Activated CD4-positive, alpha-beta T cell treated with anti-CD3 and anti-CD28 coated beads for 4 hours (primary cell): ENCODE measurements at regions not wholly inside any gene's neighbourhood (a gene's known extent, or its start where the extent isn't known, plus 50 kb on each side); places are given as distances from the start of the nearest gene placed in this dataset.

Source experiments
- DNase-seq, 2 donors: peaks; one replicate each; pipeline ENCODE4 v3.0.0-alpha.2; 2020

- no peak for DNase-seq
Observed at GRCh38 chr12:60257063-60257462, 661.2 kb downstream of the SLC16A7 start.

GRCh38 chr12:60259225-60259624 lies 663.4 kb downstream of the SLC16A7 start:
- DNase-seq = no peak

- no peak for DNase-seq
Observed at GRCh38 chr12:60262378-60262777, 666.5 kb downstream of the SLC16A7 start.

- no peak for DNase-seq
Observed at GRCh38 chr12:60263161-60263560, 667.3 kb downstream of the SLC16A7 start.

GRCh38 chr12:60263836-60264493 lies 668.1 kb downstream of the SLC16A7 start:
- DNase-seq = no peak

- no peak for DNase-seq
Observed at GRCh38 chr12:60265741-60266140, 669.9 kb downstream of the SLC16A7 start.

- no peak for DNase-seq
Observed at GRCh38 chr12:60266381-60266852, 670.6 kb downstream of the SLC16A7 start.

GRCh38 chr12:60269611-60270269 lies 673.9 kb downstream of the SLC16A7 start:
- DNase-seq = no peak

GRCh38 chr12:60271816-60272215 lies 676.0 kb downstream of the SLC16A7 start:
- no peak for DNase-seq

GRCh38 chr12:60278209-60278608 lies 682.4 kb downstream of the SLC16A7 start:
- DNase-seq = no peak

- no peak for DNase-seq
Observed at GRCh38 chr12:60279221-60279620, 683.4 kb downstream of the SLC16A7 start.

GRCh38 chr12:60281522-60281921 lies 685.7 kb downstream of the SLC16A7 start:
- DNase-seq = no peak

GRCh38 chr12:60290532-60290931 lies 694.7 kb downstream of the SLC16A7 start:
- DNase-seq = no peak

GRCh38 chr12:60308366-60308991 lies 712.6 kb downstream of the SLC16A7 start:
- no peak for DNase-seq

GRCh38 chr12:60311940-60312339 lies 716.1 kb downstream of the SLC16A7 start:
- no peak for DNase-seq

GRCh38 chr12:60317361-60317760 lies 721.5 kb downstream of the SLC16A7 start:
- DNase-seq = no peak

- no peak for DNase-seq
Observed at GRCh38 chr12:60324746-60325145, 728.9 kb downstream of the SLC16A7 start.

GRCh38 chr12:60333461-60333860 lies 737.6 kb downstream of the SLC16A7 start:
- DNase-seq = no peak

- DNase-seq = no peak
Observed at GRCh38 chr12:60335745-60336144, 739.9 kb downstream of the SLC16A7 start.

GRCh38 chr12:60337839-60338549 lies 742.2 kb downstream of the SLC16A7 start:
- DNase-seq = no peak

GRCh38 chr12:60345442-60345841 lies 749.6 kb downstream of the SLC16A7 start:
- no peak for DNase-seq

GRCh38 chr12:60349232-60349978 lies 753.6 kb downstream of the SLC16A7 start:
- no peak for DNase-seq

- no peak for DNase-seq
Observed at GRCh38 chr12:60387356-60387755, 791.5 kb downstream of the SLC16A7 start.
